ENCODE measurements at regions not wholly inside any gene's neighbourhood (a gene's known extent, or its start where the extent isn't known, plus 50 kb on each side); places are given as distances from the start of the nearest gene placed in this dataset.

GRCh38 chr2:150138587-150138986 lies 348.9 kb downstream of the RND3 start:
- H3K4me2 ChIP-seq (ENCODE audit: low read length) = no peak overlapping the region
- DNase-seq = no peak
- POLR2A ChIA-PET (ENCODE audit: unreplicated experiment) = no interaction called here
- peaks cover 54% of the 10 kb centered on the region for H3K4me1 ChIP-seq (ENCODE audit: insufficient read depth, low read length)
- H3K9ac ChIP-seq (ENCODE audit: low read length) = no peak overlapping the region; the same call in 1 of the 2 replicates
- no peaks in the 10 kb centered on the region for H3K27me3 ChIP-seq (ENCODE audit: low read length)
- H3K9me2 ChIP-seq (replicated peaks; ENCODE audit: low read length) = no peaks in the 10 kb centered on the region
- H3K79me2 ChIP-seq (ENCODE audit: low read length) = no peaks in the 10 kb centered on the region
- ATAC-seq = no peak
- H2AFZ ChIP-seq (ENCODE audit: low read length) = no peak overlapping the region
- intact Hi-C loops (cut with micrococcal nuclease) = loop anchor here (10.0 kb wide), 1 partner anchor 214 kb away; no protein-coding TSS in a partner anchor
- peaks cover 10% of the 10 kb centered on the region for H3F3A ChIP-seq (ENCODE audit: low read length, unreplicated experiment)
- H3K27ac ChIP-seq (ENCODE audit: low read length) = peak overlapping the region; percentile 12; the same call in 1 of the 2 replicates
- no peaks in the 10 kb centered on the region for H4K20me1 ChIP-seq (ENCODE audit: low read length)
- CTCF ChIA-PET = no interaction called here
- no peaks in the 10 kb centered on the region for H3K36me3 ChIP-seq (ENCODE audit: low read depth, low read length)
- no TSS peak for BruUV-seq (replicated peaks)
- H3K9me3 ChIP-seq (ENCODE audit: low read length) = no peaks in the 10 kb centered on the region
- H3K4me3 ChIP-seq (ENCODE audit: low read length) = no peak overlapping the region
- TF ChIP-seq CTCF (conservative IDR thresholded peaks at IDR 0.05; ENCODE audit: low read depth, low read length) (no peak), EZH2phosphoT487 (IDR thresholded peaks at IDR 0.05; ENCODE audit: borderline replicate concordance, low read length) (no peak), EZH2 (IDR thresholded peaks at IDR 0.05; ENCODE audit: low read length, unreplicated experiment) (no peak)

- Histone ChIP-seq H3K27me3 (ENCODE audit: low read length) (no peaks in the 10 kb centered on the region), H3K9me2 (replicated peaks; ENCODE audit: low read length) (no peaks in the 10 kb centered on the region), H3K4me1 (ENCODE audit: insufficient read depth, low read length) (peaks cover 53% of the 10 kb centered on the region), H3F3A (ENCODE audit: low read length, unreplicated experiment) (peaks cover 10% of the 10 kb centered on the region), H3K4me3 (ENCODE audit: low read length) (no peak overlapping the region), H3K36me3 (ENCODE audit: low read depth, low read length) (no peaks in the 10 kb centered on the region), H3K9me3 (ENCODE audit: low read length) (no peaks in the 10 kb centered on the region), H3K4me2 (ENCODE audit: low read length) (no peak overlapping the region), H3K9ac (ENCODE audit: low read length) (no peak overlapping the region), H3K79me2 (ENCODE audit: low read length) (no peaks in the 10 kb centered on the region), H3K27ac (ENCODE audit: low read length) (no peak overlapping the region), H4K20me1 (ENCODE audit: low read length) (no peaks in the 10 kb centered on the region), H2AFZ (ENCODE audit: low read length) (no peak overlapping the region)
- BruUV-seq (replicated peaks) = no TSS peak
- CTCF ChIA-PET = no interaction called here
- POLR2A ChIA-PET (ENCODE audit: unreplicated experiment) = no interaction called here
- no peak for DNase-seq
- ATAC-seq = no peak
- intact Hi-C loops (cut with micrococcal nuclease) = loop anchor here (10.0 kb wide), 1 partner anchor 213 kb away; no protein-coding TSS in a partner anchor
- no peak for TF ChIP-seq CTCF (conservative IDR thresholded peaks at IDR 0.05; ENCODE audit: low read depth, low read length)
- no peak for TF ChIP-seq EZH2phosphoT487 (IDR thresholded peaks at IDR 0.05; ENCODE audit: borderline replicate concordance, low read length)
- TF ChIP-seq EZH2 (IDR thresholded peaks at IDR 0.05; ENCODE audit: low read length, unreplicated experiment) = no peak
These were observed 350.0 kb downstream of the RND3 start for GRCh38 chr2:150137338-150138069.

- no peak overlapping the region for H3K4me2 ChIP-seq (ENCODE audit: low read length)
- peaks cover 48% of the 10 kb centered on the region for H3K4me1 ChIP-seq (ENCODE audit: insufficient read depth, low read length)
These were observed 350.6 kb downstream of the RND3 start for GRCh38 chr2:150136893-150137292.

More at GRCh38 chr2:150136893-150137292, 350.6 kb downstream of the RND3 start:
- Histone ChIP-seq H3K79me2 (ENCODE audit: low read length) (no peaks in the 10 kb centered on the region), H3K9me3 (ENCODE audit: low read length) (no peaks in the 10 kb centered on the region), H3K27ac (ENCODE audit: low read length) (no peak overlapping the region), H4K20me1 (ENCODE audit: low read length) (no peaks in the 10 kb centered on the region), H3K27me3 (ENCODE audit: low read length) (no peaks in the 10 kb centered on the region), H3K9me2 (replicated peaks; ENCODE audit: low read length) (no peaks in the 10 kb centered on the region), H3K4me3 (ENCODE audit: low read length) (no peak overlapping the region), H2AFZ (ENCODE audit: low read length) (no peak overlapping the region), H3F3A (ENCODE audit: low read length, unreplicated experiment) (peaks cover 8% of the 10 kb centered on the region), H3K36me3 (ENCODE audit: low read depth, low read length) (no peaks in the 10 kb centered on the region), H3K9ac (ENCODE audit: low read length) (no peak overlapping the region)
- no TSS peak for BruUV-seq (replicated peaks)
- no peak for ATAC-seq
- DNase-seq = no peak
- intact Hi-C loops (cut with micrococcal nuclease) = loop anchor here (10.0 kb wide), 1 partner anchor 212 kb away; no protein-coding TSS in a partner anchor
- TF ChIP-seq EZH2phosphoT487 (IDR thresholded peaks at IDR 0.05; ENCODE audit: borderline replicate concordance, low read length) = no peak
- TF ChIP-seq EZH2 (IDR thresholded peaks at IDR 0.05; ENCODE audit: low read length, unreplicated experiment) = no peak
- no peak for TF ChIP-seq CTCF (conservative IDR thresholded peaks at IDR 0.05; ENCODE audit: low read depth, low read length)
- ChIA-PET POLR2A (ENCODE audit: unreplicated experiment) (no interaction called here), CTCF (no interaction called here)

Data from PC-3 (cell line).